HG03139 (cell line): ENCODE measurements at regions not wholly inside any gene's neighbourhood (a gene's known extent, or its start where the extent isn't known, plus 50 kb on each side); places are given as distances from the start of the nearest gene placed in this dataset.
"Not testable (repeated sequence)": the region's sequence is repeated elsewhere in the genome, so short reads cannot be mapped to it uniquely, and the experiment has no call there.

Experiments used
- ATAC-seq: cut with Tn5 transposase; IDR thresholded peaks from one replicate; pipeline ENCODE4 v1.9.1; 2021; ENCODE audit not compliant: unreplicated experiment

DNA sequence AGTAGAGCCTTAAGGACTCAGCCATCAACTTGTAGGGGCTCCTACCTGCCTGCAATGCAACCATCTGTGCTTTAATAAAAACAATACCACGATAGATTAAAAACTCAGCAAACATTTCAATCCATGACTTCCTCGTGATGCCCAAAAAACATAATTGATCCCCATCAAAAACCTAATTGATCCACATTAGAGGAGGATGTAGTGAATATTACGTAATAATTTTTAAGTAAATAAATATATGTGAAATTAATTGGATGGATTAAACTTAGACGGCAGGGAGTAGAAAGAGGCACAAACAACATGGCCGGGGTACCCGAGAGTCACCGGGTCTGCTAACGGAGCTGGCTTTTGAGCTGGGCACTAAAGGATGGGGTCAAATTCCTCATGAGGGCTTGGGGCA is 87.3 kb downstream of the ARL4C start:
- ATAC-seq: no peak

DNA sequence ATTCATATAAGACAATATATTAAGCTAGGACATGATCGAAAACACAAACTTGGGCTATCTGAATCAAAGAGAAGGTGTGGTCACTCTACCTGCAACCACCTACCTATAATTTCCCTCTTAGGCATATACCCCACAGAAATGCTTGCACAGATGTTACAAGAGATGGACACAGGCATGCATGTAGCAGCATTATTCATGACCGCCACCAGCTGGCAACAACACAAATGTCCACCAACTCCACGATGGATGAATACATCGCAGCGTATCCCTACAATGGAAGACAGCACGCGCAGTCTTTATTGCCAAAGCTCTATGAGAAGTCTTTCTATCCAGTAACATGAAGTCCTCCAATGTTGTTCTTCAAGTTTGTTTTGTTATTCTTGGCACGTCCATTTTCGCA is 90.8 kb downstream of the ARL4C start:
- ATAC-seq: no peak

DNA sequence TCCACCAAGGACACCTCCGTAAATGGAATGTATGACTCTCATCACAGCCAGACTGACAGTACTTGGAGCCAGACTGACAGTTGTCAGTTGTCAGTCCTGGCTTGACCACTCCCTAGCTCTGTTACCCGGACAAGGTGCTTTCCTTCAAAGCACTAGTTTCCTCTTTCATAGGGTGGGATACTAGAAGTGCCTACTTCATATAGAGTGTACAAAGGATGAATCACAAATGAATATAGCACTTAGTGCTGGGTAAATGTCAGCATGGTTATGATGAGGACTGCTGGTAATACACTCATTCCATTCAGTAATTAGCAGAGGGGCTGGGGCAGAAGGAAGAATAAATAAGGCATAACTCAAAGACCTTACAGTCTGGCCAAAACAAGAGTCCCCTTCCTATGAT is 91.4 kb downstream of the ARL4C start:
- no peak for ATAC-seq

DNA sequence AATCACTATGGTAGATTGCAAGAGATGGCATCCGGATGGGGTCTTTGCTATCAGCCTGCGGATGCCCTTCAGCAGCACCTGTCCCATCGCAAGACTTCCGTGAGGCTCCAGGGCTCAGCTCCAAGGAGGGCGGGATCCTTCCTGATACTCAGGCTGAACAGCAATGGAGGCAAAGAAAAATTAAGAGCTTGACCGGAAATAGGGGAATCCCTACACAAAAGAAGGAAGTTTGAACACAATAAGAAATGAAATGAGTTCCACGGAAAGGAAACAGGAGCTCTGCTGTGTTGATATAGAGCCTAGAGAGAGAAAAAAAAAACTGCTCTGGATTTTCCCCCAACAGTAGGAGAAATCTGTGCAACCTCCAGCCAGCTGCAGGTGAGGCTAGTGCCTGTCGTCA is 91.9 kb downstream of the ARL4C start:
- ATAC-seq: no peak

DNA sequence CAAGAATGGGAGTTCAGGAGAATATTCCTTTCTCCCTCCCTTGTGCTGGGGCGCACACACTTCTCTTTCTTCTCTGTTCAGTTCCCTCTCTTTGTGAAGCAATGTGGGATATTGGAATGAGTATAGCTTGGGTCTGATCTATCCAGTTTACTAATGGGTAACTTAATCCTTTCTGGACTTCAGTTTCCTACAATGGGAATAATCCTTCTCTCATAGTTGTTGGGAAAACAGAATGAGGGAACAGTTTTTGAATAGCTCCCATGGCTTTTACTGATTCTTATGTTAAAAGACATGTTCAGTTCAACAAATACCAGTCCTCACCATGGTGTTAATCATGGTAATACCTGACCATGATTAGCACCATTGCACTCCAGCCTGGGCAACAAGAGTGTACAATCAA is 93.1 kb downstream of the ARL4C start:
- ATAC-seq: no peak

DNA sequence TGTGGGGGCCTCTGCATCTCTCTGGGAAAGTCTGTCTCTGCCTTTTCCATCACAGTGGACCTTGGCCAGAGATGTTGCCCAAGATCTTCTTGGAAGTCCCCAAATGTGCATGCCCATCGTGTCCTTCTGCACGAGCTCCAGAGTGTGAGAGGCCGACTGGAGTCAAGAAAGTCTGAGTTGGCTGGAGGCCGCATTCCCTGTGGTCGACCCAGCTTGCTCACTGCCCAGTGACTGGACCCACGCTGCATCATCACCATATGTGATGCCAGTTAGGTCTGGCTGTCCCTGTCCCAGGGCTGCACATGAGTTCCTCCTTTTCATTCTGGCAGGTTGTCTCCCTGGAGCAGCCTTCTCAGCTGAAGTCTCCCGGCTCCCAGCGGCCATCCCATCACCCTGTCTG is 93.8 kb downstream of the ARL4C start:
- no peak for ATAC-seq

DNA sequence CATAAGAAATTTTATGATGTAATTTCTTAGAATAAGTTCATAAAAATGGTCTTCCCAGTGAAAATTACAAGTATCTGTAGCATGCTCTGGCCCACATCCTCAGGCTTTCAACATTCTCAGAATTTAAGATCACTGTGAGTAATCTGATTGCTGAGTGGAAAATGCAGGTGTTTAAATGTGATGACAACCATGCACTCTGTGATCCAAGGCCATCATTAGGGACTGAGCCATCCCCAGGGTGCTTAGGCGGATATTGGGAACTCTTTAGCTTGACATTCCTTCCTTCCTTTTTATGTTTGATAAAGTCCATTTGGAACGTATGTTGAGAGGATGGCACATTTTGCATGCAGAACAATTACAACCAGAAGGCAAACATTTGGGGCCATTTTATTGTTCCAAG is 95.5 kb downstream of the ARL4C start:
- no peak for ATAC-seq

DNA sequence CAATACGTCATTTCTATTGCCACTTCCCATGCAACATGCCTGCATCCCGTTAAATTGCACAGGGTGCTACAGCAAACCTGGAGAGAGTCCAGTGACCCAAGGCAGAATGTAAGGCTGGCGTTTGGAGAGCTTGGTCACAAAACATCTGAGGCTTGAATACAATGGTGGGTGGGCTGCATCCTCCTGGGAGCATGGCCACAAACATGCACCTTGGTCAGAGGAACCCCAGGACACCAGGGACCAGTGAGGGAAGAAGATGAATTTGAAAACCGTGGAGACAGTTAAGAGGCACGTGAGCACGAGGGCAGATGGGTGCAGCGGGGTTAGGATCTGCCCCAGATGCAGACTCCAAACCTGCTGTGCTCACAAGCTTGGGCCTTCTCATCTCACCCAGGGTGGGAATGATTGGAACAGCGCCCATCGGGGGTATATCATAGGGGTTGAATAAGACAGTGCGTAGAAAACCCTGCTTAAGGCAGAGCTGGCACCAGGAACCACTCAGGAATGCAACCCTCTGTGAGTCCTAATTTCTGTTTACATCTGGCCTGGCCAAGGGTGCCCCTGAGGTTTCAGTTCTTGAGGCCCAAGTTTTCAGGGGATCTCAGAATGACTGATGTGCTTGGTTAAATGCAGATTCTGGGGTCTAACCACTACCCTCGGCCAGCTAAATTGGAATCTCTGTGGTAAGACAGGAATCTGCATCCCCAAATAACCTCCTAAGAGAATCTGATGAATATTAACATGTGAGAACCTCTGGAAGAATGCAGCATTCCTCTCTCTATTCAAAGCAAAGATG is 97.2 kb downstream of the ARL4C start:
- no peak for ATAC-seq

DNA sequence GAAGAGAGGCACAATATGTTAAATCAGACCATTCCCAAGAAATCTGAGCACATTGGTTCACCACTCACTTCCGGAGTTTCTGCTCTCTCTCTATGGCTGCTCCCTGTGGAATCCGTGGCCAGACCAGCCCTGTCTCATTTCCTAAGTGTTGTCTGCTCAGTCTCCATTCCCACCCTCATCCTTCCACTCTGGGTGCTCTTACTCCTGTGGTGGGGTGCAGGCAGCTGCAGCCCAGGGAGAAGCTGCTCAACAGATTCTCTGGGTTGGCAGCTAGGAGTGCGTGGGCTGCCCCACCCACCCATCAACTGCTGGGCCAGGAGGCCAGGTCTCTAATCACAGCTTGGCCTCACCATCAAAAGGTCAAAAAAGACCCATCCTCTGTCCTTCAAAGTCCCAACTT is 98.3 kb downstream of the ARL4C start:
- no peak for ATAC-seq

DNA sequence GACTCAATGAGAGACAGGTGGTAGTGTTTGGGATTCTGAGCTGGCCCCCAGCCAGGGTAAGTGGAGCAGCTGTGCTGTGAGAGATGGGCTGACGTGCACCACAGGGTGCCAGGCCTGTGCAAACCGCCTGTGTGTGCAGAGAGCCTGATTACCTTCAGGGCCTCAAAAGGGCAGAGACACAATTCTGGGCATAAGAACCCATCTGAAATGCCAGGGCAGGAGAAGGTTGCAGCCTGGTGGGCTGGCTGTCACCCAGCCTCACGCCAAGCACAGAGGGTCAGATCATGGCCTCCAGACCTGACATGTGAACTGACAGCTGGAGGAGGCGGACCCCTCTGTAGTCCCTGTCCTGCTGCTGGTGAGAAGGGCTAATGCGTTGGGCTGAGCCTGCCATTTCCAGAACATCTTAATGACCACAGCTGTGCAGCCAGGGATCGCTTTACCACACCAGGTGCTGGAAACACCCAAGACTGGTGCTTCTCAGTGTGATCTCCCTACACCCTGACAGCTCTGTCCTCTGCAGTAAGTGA is 100.9 kb downstream of the ARL4C start:
- ATAC-seq: no peak

DNA sequence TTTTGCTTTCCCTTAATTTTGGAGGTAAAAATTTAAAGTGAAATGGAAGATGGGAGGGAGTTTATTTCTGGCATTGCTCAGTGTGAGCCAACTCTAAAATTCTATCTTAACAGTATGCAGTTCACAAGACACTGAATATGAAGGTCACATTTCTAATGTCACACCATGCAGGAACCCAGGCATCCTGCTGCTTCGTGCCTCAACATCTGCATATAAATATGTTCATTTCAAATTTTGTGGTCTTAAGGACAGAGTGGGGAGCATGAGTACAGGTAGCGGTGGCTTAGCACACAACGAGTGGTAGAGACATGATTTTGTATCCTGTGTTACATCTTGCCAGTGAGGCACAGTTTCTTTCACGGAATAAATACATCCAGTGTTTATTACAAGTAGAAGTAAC is 102.4 kb downstream of the ARL4C start:
- no peak for ATAC-seq

DNA sequence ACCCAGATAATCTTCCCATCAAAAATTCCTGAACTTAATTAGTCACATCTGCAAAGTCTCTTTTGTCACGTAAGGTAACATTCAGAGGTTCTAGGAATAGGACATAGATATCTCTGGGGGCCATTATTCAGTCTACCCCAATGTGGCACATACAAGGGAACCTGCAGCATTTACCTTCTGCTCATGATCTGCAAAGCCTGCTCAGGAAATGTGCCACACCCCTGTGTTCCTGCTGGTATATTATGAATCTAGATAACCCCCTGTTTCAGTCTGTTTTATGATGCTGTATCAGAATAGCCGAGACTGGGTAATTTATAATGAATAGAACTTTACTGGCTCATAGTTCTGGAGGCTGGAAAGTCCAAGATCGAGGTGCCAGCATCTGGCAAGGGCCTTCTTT is 103.5 kb downstream of the ARL4C start:
- ATAC-seq: no peak

DNA sequence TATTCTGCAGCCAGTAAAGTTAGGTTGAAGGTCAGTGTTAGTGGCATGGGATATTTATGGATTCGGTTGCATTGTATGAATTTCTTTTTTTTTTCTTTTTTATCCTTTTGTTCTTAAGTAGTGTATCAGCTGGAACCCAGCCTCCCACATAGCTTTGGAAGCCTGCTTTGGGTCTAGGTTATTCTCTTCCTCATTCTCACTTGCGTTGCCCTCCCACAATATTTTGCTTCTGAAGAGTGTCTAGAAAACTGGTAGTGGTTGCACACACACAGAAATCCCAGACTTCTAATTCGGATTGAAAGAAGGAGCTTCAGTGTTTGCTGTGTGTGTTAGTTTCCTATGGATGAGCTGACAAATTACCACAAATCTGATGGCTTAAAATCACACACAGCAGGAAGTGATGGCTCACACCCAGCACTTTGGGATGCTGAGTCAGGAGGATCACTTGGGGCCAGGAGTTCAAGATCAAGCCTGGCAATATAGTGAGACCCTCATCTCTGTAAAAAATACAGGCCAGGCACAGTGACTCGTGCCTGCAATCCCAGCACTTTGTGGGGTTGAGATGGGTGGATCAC is 104.8 kb downstream of the ARL4C start:
- ATAC-seq: no peak

DNA sequence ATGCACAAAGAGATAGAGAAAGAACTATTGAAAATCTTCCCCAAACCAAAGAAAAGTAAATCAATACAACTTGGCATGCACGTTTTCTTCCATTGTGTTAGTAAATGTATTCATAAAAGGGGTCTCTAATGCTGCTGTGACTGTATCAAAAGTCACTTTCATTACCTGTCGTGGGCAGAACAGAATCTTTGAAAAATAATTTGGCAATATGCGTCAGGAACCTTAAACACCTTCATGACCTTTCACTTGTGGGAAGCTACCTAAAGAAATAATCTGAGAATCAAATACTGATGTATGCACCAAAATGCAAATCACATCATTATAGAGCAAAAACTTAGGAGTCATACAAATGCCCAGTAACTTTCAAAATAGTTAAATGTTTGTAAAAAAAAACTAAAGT is 105.3 kb downstream of the ARL4C start:
- ATAC-seq: no peak

DNA sequence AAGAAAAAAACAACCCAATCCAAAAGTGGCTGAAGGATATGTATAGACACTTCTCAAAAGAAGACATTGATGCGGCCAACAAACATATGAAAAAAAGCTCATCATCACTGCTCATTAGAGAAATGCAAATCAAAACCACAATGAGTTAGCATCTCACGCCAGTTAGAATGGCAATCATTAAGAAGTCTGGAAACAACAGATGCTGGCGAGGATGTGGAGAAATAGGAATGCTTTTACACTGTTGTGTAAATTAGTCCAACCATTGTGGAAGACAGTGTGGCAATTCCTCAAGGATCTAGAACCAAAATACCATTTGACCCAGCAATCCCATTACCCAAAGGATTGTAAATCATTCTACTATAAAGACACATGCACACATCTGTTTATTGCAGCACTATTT is 107.2 kb downstream of the ARL4C start:
- ATAC-seq: not testable (repeated sequence)

DNA sequence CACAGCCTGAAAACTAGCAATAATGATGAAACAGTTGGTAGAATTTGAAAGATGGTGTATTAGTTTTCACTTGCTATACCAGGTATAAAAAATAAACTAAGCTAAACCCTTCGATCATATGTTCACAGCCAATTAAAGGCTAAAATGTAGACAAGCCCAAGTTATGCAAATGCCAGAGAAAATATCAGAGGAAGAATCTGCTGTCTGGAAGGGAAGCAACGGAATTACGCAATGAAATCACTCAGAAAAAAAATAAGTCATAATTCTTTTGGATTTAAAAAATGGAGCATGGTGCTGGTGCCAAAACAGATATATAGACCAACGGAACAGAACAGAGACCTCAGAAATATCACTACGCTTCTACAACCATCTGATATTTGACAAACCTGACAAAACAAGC is 108.3 kb downstream of the ARL4C start:
- ATAC-seq: no peak

DNA sequence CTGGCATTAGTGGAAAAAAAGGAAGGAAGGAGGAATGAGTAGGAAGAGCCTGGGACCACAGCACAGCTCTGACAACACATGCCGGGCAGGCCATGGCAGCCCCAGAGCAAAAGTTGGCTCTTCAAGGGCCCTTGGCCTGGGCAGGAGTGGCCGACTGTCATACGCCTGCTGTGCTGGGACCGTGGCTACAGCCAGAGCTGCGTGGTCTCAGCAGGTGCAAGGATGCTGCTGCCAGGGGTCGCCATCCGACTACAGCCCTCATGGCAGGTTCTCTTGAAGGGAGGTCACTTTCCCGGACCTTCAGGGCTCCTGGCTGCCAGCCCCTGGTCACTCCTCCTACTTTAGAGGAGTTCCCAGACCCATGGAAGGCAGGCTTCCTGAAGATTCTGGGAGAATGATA is 109.9 kb downstream of the ARL4C start:
- ATAC-seq: no peak

DNA sequence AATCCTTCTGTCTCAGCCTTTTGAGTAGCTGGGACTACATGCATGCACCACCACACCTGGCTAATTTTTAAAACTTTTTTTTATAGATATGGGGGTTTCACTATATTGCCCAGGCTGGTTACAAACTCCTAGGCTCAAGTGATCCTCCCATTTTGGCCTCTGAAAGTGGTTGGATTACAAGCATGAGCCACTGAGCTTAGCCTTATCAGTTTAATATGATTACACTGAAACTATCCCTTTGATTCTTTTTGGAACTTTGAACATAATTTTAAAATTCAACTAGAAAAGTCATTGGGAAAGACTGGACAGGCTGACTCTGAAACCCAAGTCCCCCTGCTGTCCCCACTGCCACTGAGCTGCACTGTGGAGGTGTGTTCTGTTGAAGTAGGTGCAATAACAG is 114.8 kb downstream of the ARL4C start:
- ATAC-seq: no peak

DNA sequence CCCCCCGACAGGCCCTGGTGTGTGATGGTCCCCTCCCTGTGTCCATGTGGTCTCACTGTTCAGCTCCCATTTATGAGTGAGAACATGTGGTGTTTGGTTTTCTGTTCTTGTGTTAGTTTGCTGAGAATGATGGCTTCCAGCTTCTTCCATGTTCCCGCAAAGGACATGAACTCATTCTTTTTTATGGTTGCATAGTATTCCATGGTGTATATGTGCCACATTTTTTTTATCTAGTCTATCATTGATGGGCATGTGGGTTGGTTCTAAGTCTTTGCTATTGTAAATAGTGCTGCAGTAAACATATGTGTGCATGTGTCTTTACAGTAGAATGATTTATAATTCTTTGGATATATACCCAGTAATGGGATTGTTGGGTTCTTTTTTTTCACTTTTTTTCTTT is 117.9 kb downstream of the ARL4C start:
- not testable (repeated sequence) for ATAC-seq

DNA sequence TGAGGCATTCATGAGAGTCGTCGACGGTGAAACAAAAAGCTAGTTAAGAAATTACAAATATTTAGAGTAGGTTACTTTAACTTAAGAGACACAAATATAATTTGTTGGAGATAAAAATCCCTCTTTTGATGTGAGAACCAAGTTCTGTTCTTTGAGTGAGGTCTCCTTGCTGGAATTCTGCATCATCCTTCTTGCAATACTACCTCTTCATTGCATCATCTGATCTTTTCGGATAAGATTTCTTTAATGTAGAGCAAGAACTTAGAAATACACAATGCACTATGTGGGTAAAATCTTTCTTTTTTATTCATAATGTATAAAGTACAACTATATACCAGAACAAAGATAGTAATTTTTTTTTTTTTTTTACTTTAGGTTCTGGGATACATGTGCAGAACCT is 118.4 kb downstream of the ARL4C start:
- no peak for ATAC-seq

DNA sequence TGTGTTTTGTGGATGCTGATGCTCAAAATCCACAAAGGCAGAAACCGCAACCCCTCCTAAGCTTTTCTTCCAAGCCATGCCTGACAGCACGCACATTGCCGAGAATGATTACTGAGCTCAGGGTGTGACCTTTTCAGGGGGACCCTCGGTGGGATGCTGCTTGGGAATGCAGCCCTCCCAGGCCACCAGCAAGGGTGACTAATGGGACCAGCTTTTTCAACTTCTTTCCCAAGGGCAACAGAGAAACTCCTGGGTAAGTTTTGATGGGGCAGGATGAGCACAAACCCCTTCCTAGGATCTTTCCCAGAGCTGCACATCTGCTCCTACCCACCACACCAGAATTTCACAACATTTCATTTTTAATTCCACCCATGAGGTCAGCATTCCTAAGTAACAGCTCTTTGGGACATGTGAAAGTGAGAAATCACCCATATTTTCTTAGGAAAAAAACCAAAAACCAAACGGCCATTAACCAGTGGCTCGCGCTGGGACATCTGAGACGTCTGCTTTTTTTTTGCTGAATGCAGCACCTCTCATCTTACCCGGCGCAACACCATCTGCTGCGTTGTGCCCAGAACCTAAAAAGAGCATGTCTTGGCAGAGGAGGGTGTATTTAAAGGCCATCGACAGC is 119.0 kb downstream of the ARL4C start:
- ATAC-seq: no peak

DNA sequence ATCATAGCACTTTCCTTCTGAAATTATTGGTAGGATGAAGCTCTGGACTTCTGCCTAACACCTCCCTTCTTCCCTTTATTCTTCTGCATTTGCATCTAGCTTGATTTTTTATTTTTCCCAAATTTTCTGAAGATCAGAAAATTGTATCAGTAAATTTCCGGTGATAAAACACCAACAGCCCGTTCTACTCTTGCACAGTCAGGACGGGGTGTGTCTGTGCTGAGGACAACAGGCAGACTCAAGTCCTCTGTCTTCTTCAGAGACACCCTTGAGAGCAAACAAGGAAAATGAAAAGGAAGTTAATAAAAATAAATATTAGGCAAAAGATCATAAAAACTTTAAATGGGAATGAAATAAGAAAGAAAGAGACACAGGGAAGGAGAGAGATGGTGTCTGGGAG is 120.7 kb downstream of the ARL4C start:
- no peak for ATAC-seq
